ENCODE measurements at regions not wholly inside any gene's neighbourhood (a gene's known extent, or its start where the extent isn't known, plus 50 kb on each side); places are given as distances from the start of the nearest gene placed in this dataset.

GRCh38 chr11:128195057-128195751 lies 392.2 kb downstream of the ETS1 start:
- no peak for DNase-seq (ENCODE audit: low spot score)
- no peak for TF ChIP-seq CTCF (IDR thresholded peaks at IDR 0.05; ENCODE audit: extremely low read depth, missing control alignments)

GRCh38 chr11:128194216-128194615 lies 393.1 kb downstream of the ETS1 start:
- no peak for DNase-seq (ENCODE audit: low spot score)

GRCh38 chr11:128193615-128194014 lies 393.7 kb downstream of the ETS1 start:
- TF ChIP-seq CTCF (IDR thresholded peaks at IDR 0.05; ENCODE audit: extremely low read depth, missing control alignments) = no peak
- DNase-seq (ENCODE audit: low spot score) = no peak

More at GRCh38 chr11:128194216-128194615, 393.1 kb downstream of the ETS1 start:
- no peak for TF ChIP-seq CTCF (IDR thresholded peaks at IDR 0.05; ENCODE audit: extremely low read depth, missing control alignments)

GRCh38 chr11:128190312-128190711 lies 397.0 kb downstream of the ETS1 start:
- TF ChIP-seq CTCF (IDR thresholded peaks at IDR 0.05; ENCODE audit: extremely low read depth, missing control alignments) = no peak
- DNase-seq (ENCODE audit: low spot score) = no peak

GRCh38 chr11:128189823-128190222 lies 397.5 kb downstream of the ETS1 start:
- no peak for TF ChIP-seq CTCF (IDR thresholded peaks at IDR 0.05; ENCODE audit: extremely low read depth, missing control alignments)
- no peak for DNase-seq (ENCODE audit: low spot score)

GRCh38 chr11:128188346-128189004 lies 398.9 kb downstream of the ETS1 start:
- DNase-seq (ENCODE audit: low spot score) = no peak
- TF ChIP-seq CTCF (IDR thresholded peaks at IDR 0.05; ENCODE audit: extremely low read depth, missing control alignments) = no peak

- no peak for TF ChIP-seq CTCF (IDR thresholded peaks at IDR 0.05; ENCODE audit: extremely low read depth, missing control alignments)
- DNase-seq (ENCODE audit: low spot score) = no peak
Measured at GRCh38 chr11:128187835-128188234, 399.5 kb downstream of the ETS1 start.

Measured in GM20000 (cell line).